Kidney (tissue), 13 donors: ENCODE measurements at regions not wholly inside any gene's neighbourhood (a gene's known extent, or its start where the extent isn't known, plus 50 kb on each side); places are given as distances from the start of the nearest gene placed in this dataset.

ENCODE experiments used
- DNase-seq, 5 donors: peaks; one replicate each; pipeline ENCODE4 v3.0.0-alpha.2; 2013 to 2020
- FAIRE-seq: peaks from 2 replicates; lab custom pipeline; 2012; peaks lifted over from hg19 to GRCh38; lab: Jason Lieb, UNC
- H3K27ac ChIP-seq, 2 donors: one replicate each; pipeline ENCODE4 v1.7.0; 2013; ENCODE audit warnings: low read depth in 2 of 2, low read length in 2 of 2, inconsistent platforms in 1 of 2
- H3K27me3 ChIP-seq: one replicate; pipeline ENCODE4 v1.7.1; 2013; ENCODE audit warnings: low read length, inconsistent platforms; ENCODE audit not compliant: control insufficient read depth, insufficient read depth
- H3K36me3 ChIP-seq, 3 donors: one replicate each; pipeline versions ENCODE4 v1.7.0 to v1.7.1; 2013; ENCODE audit warnings: low read length in 3 of 3, control low read depth in 1 of 3, inconsistent platforms in 1 of 3; ENCODE audit not compliant: insufficient read depth in 3 of 3, control insufficient read depth in 2 of 3
- H3K4me1 ChIP-seq, 3 donors: one replicate each; pipeline versions ENCODE4 v1.7.0 to v1.7.1; 2013; ENCODE audit warnings: low read length in 3 of 3, inconsistent platforms in 1 of 3, low read depth in 1 of 3; ENCODE audit not compliant: control insufficient read depth in 2 of 3, insufficient read depth in 2 of 3
- H3K4me3 ChIP-seq, 3 donors: one replicate each; pipeline versions ENCODE4 v1.7.0 to v1.8.1; 2013; ENCODE audit warnings: low read length in 3 of 3, control low read depth in 1 of 3, inconsistent platforms in 1 of 3
- H3K9ac ChIP-seq, 3 donors: one replicate each; pipeline versions ENCODE4 v1.7.0 to v1.7.1; 2013; ENCODE audit warnings: low read length in 3 of 3, control low read depth in 1 of 3, inconsistent platforms in 1 of 3
- H3K9me3 ChIP-seq, 3 donors: one replicate each; pipeline versions ENCODE4 v1.7.0 to v1.7.1; 2013; ENCODE audit warnings: low read length in 3 of 3, control low read depth in 1 of 3, inconsistent platforms in 1 of 3; ENCODE audit not compliant: control insufficient read depth in 2 of 3, insufficient read depth in 1 of 3
- CTCF ChIP-seq: IDR thresholded peaks from 3 replicates; pipeline ENCODE4 v1.5.1; 2012; ENCODE audit warnings: mild to moderate bottlenecking, moderate library complexity, borderline replicate concordance; ENCODE audit not compliant: insufficient read depth; ENCODE audit errors: extremely low read depth
- intact Hi-C: fragments of 100-400 bp; cut with DNase I; formaldehyde crosslinking; loops from one replicate; pipeline ENCODE4 v1.11.1; 2022
- donor health status: control.
- donor health status: control.
- donor health status: control.
- donor health status: control.
- donor health status: control.
- donor health status: DM: yes; HTN: yes; CAD: no.
- donor health status: Normal renal cell carcinoma (clear cell type).

DNA sequence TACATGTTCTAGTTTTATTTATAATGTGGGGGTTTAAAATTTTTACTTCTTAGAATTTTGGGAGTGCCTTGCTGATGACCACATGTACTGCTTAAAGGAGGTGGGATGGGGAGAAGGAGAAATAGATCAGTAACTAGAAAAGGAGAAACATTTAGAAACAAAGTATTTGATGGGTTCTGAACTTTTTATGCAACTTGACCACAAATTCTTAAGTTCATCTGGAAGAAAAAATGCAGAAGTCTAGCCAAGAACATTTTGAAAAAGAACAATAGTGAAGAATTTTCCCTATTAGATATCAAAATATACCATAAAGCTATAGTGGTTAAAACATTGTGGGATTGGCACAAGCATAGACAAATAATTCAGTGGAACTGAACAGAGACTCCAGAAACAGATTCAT is 73.3 kb upstream of the AMPD3 start:
- DNase-seq (no peak), FAIRE-seq (no peak)
- intact Hi-C loops, result no loop called here
- Histone ChIP-seq H3K4me1 (peaks cover 0 to 2% (median 0%) of the 10 kb centered on the region in 3 donors), H3K4me3 (no peak overlapping the region), H3K9me3 (no peaks in the 10 kb centered on the region), H3K9ac (no peak overlapping the region), H3K27ac (no peak overlapping the region), H3K36me3 (no peaks in the 10 kb centered on the region), H3K27me3 (no peaks in the 10 kb centered on the region)
- no peak for TF ChIP-seq CTCF

DNA sequence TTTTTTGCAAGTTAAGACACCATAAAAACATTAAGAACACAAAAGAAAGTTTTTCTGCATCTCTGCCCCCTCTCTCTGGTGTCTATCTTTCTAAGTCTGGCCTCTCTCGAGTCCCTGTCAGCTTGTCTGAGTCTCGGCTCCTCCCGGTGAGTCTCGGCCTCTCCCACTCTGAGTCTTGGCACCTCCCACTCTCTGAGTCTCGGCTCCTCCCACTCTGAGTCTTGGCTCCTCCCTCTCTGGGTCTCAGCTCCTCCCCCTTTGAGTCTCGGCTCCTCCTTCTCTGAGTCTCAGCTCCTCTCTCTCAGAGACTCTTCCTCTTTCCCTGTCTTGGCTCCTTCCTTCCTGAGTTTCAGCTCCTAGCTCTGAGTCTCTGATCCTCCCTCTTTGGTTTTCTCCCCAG is 72.5 kb upstream of the AMPD3 start:
- no peak for TF ChIP-seq CTCF
- Histone ChIP-seq H3K4me1 (peaks cover 0 to 2% (median 0%) of the 10 kb centered on the region in 3 donors), H3K9ac (no peak overlapping the region), H3K36me3 (no peaks in the 10 kb centered on the region), H3K9me3 (no peaks in the 10 kb centered on the region), H3K4me3 (no peak overlapping the region), H3K27me3 (no peaks in the 10 kb centered on the region), H3K27ac (no peak overlapping the region)
- DNase-seq (no peak), FAIRE-seq (no peak)
- intact Hi-C loops, result no loop called here

GRCh38 chr11:10385696-10386095 is 69.4 kb upstream of the AMPD3 start:
- no peaks in the 10 kb centered on the region for H3K36me3 ChIP-seq
- FAIRE-seq, result no peak
- no peaks in the 10 kb centered on the region for H3K27me3 ChIP-seq
- intact Hi-C loops, result no loop called here
- H3K4me1 ChIP-seq, result peaks cover 0 to 2% (median 0%) of the 10 kb centered on the region in 3 donors
- no peak for TF ChIP-seq CTCF
- H3K27ac ChIP-seq, result no peak overlapping the region
- no peak overlapping the region for H3K9ac ChIP-seq
- H3K4me3 ChIP-seq, result no peak overlapping the region
- no peak for DNase-seq
- H3K9me3 ChIP-seq, result no peaks in the 10 kb centered on the region

DNA sequence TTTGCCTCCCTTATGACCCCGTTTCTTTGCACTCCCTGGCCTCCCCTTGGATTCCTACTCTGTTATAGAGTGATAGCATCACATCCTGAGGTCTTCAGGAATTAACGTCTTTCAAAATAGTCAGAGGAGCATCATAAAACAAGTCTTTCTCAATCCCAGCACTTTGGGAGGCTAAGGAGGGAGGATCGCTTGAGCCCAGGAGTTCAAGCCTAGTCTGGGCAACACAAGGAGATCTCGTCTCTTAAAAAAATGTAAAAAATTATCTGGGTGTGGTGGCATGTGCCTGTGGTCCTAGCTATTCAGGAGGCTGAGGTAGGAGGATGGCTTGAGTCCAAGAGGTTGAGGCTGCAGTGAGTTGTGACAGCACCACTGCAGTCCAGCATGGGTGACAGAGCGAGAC is 68.7 kb upstream of the AMPD3 start:
- no peak overlapping the region for H3K9ac ChIP-seq
- DNase-seq (no peak), FAIRE-seq (no peak)
- H3K27ac ChIP-seq, result no peak overlapping the region
- peaks cover 0 to 2% (median 0%) of the 10 kb centered on the region in 3 donors for H3K4me1 ChIP-seq
- no peaks in the 10 kb centered on the region for H3K36me3 ChIP-seq
- H3K4me3 ChIP-seq, result no peak overlapping the region
- H3K9me3 ChIP-seq, result no peaks in the 10 kb centered on the region
- intact Hi-C loops, result no loop called here
- TF ChIP-seq CTCF, result no peak
- H3K27me3 ChIP-seq, result no peaks in the 10 kb centered on the region
